ENCODE measurements at regions not wholly inside any gene's neighbourhood (a gene's known extent, or its start where the extent isn't known, plus 50 kb on each side); places are given as distances from the start of the nearest gene placed in this dataset.
A peak's percentile ranks its signal among the peaks of the same experiment; 100 is the strongest.

DNA sequence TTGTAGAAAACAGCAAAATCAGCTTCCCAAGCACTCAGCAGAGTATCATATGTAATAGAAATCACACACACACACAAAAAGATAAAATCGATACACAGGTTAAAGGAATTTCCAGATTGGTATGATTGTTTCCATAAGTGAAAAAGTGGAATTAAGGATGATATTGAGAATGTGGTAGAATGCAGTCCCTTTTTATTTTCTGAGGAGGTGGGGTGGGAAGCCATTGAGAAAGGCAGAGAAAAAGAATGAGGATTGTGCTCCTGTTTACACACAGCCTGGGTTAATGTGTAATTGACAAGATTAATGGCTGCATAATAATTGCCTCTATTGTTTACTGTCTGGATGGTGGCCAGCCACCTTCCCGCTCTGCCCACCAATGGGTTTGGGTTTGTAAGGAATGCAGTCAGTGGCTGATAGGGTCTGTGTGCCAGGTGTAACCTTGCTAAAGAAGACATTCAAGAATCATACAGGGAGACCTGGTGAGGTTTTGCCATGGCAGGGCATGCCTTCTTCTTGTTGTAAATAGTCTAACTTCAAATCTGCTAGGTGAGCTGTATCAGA, 177.2 kb upstream of the MAP3K1 start (continued):
- TF ChIP-seq, protein P1, sequence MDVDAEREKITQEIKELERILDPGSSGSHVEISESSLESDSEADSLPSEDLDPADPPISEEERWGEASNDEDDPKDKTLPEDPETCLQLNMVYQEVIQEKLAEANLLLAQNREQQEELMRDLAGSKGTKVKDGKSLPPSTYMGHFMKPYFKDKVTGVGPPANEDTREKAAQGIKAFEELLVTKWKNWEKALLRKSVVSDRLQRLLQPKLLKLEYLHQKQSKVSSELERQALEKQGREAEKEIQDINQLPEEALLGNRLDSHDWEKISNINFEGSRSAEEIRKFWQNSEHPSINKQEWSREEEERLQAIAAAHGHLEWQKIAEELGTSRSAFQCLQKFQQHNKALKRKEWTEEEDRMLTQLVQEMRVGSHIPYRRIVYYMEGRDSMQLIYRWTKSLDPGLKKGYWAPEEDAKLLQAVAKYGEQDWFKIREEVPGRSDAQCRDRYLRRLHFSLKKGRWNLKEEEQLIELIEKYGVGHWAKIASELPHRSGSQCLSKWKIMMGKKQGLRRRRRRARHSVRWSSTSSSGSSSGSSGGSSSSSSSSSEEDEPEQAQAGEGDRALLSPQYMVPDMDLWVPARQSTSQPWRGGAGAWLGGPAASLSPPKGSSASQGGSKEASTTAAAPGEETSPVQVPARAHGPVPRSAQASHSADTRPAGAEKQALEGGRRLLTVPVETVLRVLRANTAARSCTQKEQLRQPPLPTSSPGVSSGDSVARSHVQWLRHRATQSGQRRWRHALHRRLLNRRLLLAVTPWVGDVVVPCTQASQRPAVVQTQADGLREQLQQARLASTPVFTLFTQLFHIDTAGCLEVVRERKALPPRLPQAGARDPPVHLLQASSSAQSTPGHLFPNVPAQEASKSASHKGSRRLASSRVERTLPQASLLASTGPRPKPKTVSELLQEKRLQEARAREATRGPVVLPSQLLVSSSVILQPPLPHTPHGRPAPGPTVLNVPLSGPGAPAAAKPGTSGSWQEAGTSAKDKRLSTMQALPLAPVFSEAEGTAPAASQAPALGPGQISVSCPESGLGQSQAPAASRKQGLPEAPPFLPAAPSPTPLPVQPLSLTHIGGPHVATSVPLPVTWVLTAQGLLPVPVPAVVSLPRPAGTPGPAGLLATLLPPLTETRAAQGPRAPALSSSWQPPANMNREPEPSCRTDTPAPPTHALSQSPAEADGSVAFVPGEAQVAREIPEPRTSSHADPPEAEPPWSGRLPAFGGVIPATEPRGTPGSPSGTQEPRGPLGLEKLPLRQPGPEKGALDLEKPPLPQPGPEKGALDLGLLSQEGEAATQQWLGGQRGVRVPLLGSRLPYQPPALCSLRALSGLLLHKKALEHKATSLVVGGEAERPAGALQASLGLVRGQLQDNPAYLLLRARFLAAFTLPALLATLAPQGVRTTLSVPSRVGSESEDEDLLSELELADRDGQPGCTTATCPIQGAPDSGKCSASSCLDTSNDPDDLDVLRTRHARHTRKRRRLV (CRISPR knock-in tag; IDR thresholded peaks at IDR 0.05): no peak
- TF ChIP-seq ZNF331 (CRISPR knock-in tag; IDR thresholded peaks at IDR 0.05): peak; percentile 60
- TF ChIP-seq ZBTB3 (CRISPR knock-in tag; IDR thresholded peaks at IDR 0.05; ENCODE audit: borderline replicate concordance, low read depth): no peak
- TF ChIP-seq, protein P2, sequence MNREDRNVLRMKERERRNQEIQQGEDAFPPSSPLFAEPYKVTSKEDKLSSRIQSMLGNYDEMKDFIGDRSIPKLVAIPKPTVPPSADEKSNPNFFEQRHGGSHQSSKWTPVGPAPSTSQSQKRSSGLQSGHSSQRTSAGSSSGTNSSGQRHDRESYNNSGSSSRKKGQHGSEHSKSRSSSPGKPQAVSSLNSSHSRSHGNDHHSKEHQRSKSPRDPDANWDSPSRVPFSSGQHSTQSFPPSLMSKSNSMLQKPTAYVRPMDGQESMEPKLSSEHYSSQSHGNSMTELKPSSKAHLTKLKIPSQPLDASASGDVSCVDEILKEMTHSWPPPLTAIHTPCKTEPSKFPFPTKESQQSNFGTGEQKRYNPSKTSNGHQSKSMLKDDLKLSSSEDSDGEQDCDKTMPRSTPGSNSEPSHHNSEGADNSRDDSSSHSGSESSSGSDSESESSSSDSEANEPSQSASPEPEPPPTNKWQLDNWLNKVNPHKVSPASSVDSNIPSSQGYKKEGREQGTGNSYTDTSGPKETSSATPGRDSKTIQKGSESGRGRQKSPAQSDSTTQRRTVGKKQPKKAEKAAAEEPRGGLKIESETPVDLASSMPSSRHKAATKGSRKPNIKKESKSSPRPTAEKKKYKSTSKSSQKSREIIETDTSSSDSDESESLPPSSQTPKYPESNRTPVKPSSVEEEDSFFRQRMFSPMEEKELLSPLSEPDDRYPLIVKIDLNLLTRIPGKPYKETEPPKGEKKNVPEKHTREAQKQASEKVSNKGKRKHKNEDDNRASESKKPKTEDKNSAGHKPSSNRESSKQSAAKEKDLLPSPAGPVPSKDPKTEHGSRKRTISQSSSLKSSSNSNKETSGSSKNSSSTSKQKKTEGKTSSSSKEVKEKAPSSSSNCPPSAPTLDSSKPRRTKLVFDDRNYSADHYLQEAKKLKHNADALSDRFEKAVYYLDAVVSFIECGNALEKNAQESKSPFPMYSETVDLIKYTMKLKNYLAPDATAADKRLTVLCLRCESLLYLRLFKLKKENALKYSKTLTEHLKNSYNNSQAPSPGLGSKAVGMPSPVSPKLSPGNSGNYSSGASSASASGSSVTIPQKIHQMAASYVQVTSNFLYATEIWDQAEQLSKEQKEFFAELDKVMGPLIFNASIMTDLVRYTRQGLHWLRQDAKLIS (CRISPR knock-in tag; IDR thresholded peaks at IDR 0.05): no peak
- no peak for TF ChIP-seq ZNF674 (CRISPR knock-in tag; IDR thresholded peaks at IDR 0.05; ENCODE audit: low read depth)
- no peak for TF ChIP-seq AKAP8 (CRISPR knock-in tag; IDR thresholded peaks at IDR 0.05)
- TF ChIP-seq ZNF761 (CRISPR knock-in tag; conservative IDR thresholded peaks at IDR 0.05): no peak
- 0 out of 2 replicates have a peak, but pooled peaks have one; percentile 26 for TF ChIP-seq PPARG (CRISPR knock-in tag; conservative IDR thresholded peaks at IDR 0.05)
- 0 out of 2 replicates have a peak, but pooled peaks have one; percentile 25 for TF ChIP-seq CBFB (CRISPR knock-in tag; IDR thresholded peaks at IDR 0.05)
- TF ChIP-seq NCOA1 (CRISPR knock-in tag; IDR thresholded peaks at IDR 0.05): no peak
- TF ChIP-seq YEATS2 (CRISPR knock-in tag; IDR thresholded peaks at IDR 0.05; ENCODE audit: borderline replicate concordance): no peak
- no peak for TF ChIP-seq PTBP1 (IDR thresholded peaks at IDR 0.05; ENCODE audit: low read depth, low read length, poor library complexity, severe bottlenecking)
- no peak for TF ChIP-seq ZNF274 (CRISPR knock-in tag; IDR thresholded peaks at IDR 0.05)
- TF ChIP-seq CREM (IDR thresholded peaks at IDR 0.05): peak; percentile 16; the same call in 1 of the 2 replicates
- TF ChIP-seq CREM (CRISPR knock-in tag; IDR thresholded peaks at IDR 0.05): no peak
- TF ChIP-seq NCOA2 (CRISPR knock-in tag; IDR thresholded peaks at IDR 0.05): peak; percentile 80
- no peak for TF ChIP-seq RBM39 (IDR thresholded peaks at IDR 0.05; ENCODE audit: low read depth, low read length, poor library complexity, severe bottlenecking)
- TF ChIP-seq ZNF7 (CRISPR knock-in tag; IDR thresholded peaks at IDR 0.05): no peak

Data from HepG2 (cell line).